HCT116 (cell line): ENCODE measurements at regions not wholly inside any gene's neighbourhood (a gene's known extent, or its start where the extent isn't known, plus 50 kb on each side); places are given as distances from the start of the nearest gene placed in this dataset.
"Not testable (repeated sequence)": the region's sequence is repeated elsewhere in the genome, so short reads cannot be mapped to it uniquely, and the experiment has no call there.

Experiments
- CEBPB ChIP-seq: IDR thresholded peaks from 2 replicates; pipeline ENCODE4 v1.6.1; 2012; ENCODE audit warnings: low read depth
- ELF1 ChIP-seq: IDR thresholded peaks from 2 replicates; pipeline ENCODE4 v1.6.1; 2012; ENCODE audit warnings: low read depth, borderline replicate concordance
- POLR2A ChIP-seq: IDR thresholded peaks from 2 replicates; pipeline ENCODE4 v1.7.0; 2011; ENCODE audit warnings: borderline replicate concordance; ENCODE audit not compliant: insufficient read depth, insufficient read length; ENCODE audit errors: extremely low read depth
- POLR2AphosphoS5 ChIP-seq: IDR thresholded peaks from 2 replicates; pipeline ENCODE4 v1.6.1; 2011; ENCODE audit warnings: mild to moderate bottlenecking, low read depth, low read length, moderate library complexity
- SIN3A ChIP-seq: IDR thresholded peaks from 2 replicates; pipeline ENCODE4 v1.6.1; 2012; ENCODE audit warnings: low read depth
- SP1 ChIP-seq: IDR thresholded peaks from 2 replicates; pipeline ENCODE4 v1.6.1; 2012; ENCODE audit warnings: low read depth
- TCF7L2 ChIP-seq: IDR thresholded peaks from 2 replicates; pipeline ENCODE4 v1.7.0; 2011; ENCODE audit warnings: borderline replicate concordance, inconsistent platforms; ENCODE audit not compliant: insufficient read depth, insufficient read length; ENCODE audit errors: extremely low read depth
- TF ChIP-seq, protein P1 (sequence below), 3 experiments: fragments of 200-600 bp in 1 of 3; sonication (generic) in 1 of 3; IDR thresholded peaks in 2 of 3; conservative IDR thresholded peaks in 1 of 3; 2 replicates each; pipeline ENCODE4 v1.5.1; 2012 to 2017; ENCODE audit warnings: low read depth in 2 of 3, low read length in 2 of 3, antibody characterized with exemption in 1 of 3, borderline replicate concordance in 1 of 3, control low read depth in 1 of 3, mild to moderate bottlenecking in 1 of 3, mixed read lengths in 1 of 3, mixed run types in 1 of 3, moderate library complexity in 1 of 3; ENCODE audit not compliant: insufficient read depth in 1 of 3
- TF ChIP-seq, protein P2 (sequence below): IDR thresholded peaks from 2 replicates; pipeline ENCODE4 v1.6.1; 2012; ENCODE audit warnings: low read depth

DNA sequence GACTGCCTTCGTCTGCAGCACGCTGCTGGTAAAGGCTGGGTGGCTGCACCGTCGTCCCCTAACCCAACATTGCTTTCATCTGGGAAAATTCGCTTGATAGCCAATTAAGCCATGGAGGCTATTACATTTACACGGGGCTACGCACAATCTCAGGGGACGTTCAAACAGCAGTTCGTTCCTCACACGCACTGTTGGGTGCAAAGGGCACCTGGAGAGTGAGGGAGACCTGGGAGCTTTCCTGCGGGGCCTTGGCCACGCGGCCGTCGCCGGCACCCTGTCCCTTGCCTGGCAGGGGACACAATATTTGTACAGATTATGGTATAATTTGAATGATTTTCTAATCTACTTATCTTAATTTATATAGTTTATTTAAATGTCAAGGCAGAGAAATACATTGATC lies 76.2 kb upstream of the AGAP9 start:
- TF ChIP-seq, protein P1, sequence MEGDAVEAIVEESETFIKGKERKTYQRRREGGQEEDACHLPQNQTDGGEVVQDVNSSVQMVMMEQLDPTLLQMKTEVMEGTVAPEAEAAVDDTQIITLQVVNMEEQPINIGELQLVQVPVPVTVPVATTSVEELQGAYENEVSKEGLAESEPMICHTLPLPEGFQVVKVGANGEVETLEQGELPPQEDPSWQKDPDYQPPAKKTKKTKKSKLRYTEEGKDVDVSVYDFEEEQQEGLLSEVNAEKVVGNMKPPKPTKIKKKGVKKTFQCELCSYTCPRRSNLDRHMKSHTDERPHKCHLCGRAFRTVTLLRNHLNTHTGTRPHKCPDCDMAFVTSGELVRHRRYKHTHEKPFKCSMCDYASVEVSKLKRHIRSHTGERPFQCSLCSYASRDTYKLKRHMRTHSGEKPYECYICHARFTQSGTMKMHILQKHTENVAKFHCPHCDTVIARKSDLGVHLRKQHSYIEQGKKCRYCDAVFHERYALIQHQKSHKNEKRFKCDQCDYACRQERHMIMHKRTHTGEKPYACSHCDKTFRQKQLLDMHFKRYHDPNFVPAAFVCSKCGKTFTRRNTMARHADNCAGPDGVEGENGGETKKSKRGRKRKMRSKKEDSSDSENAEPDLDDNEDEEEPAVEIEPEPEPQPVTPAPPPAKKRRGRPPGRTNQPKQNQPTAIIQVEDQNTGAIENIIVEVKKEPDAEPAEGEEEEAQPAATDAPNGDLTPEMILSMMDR (IDR thresholded peaks at IDR 0.05 in 2 of 3, conservative IDR thresholded peaks at IDR 0.05 in 1 of 3; ENCODE audit: borderline replicate concordance in 1 of 3, insufficient read depth in 1 of 3, low read depth in 2 of 3, low read length in 2 of 3): not testable (repeated sequence)
- not testable (repeated sequence) for TF ChIP-seq SP1, POLR2AphosphoS5, ELF1, CEBPB, TCF7L2, SIN3A, POLR2A
- TF ChIP-seq, protein P2, sequence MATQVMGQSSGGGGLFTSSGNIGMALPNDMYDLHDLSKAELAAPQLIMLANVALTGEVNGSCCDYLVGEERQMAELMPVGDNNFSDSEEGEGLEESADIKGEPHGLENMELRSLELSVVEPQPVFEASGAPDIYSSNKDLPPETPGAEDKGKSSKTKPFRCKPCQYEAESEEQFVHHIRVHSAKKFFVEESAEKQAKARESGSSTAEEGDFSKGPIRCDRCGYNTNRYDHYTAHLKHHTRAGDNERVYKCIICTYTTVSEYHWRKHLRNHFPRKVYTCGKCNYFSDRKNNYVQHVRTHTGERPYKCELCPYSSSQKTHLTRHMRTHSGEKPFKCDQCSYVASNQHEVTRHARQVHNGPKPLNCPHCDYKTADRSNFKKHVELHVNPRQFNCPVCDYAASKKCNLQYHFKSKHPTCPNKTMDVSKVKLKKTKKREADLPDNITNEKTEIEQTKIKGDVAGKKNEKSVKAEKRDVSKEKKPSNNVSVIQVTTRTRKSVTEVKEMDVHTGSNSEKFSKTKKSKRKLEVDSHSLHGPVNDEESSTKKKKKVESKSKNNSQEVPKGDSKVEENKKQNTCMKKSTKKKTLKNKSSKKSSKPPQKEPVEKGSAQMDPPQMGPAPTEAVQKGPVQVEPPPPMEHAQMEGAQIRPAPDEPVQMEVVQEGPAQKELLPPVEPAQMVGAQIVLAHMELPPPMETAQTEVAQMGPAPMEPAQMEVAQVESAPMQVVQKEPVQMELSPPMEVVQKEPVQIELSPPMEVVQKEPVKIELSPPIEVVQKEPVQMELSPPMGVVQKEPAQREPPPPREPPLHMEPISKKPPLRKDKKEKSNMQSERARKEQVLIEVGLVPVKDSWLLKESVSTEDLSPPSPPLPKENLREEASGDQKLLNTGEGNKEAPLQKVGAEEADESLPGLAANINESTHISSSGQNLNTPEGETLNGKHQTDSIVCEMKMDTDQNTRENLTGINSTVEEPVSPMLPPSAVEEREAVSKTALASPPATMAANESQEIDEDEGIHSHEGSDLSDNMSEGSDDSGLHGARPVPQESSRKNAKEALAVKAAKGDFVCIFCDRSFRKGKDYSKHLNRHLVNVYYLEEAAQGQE: not testable (repeated sequence)
